Activated naive CD8-positive, alpha-beta T cell treated with anti-CD3 and anti-CD28 coated beads, Interleukin-2, amount 10 ng/mL, durations not matched to agents 7 days and 5 days (primary cell): ENCODE measurements at regions not wholly inside any gene's neighbourhood (a gene's known extent, or its start where the extent isn't known, plus 50 kb on each side); places are given as distances from the start of the nearest gene placed in this dataset.

Experiments used
- ATAC-seq: fragments of 150-1000 bp; cut with Tn5 transposase; one replicate; pipeline ENCODE4 v1.10.0; 2021; ENCODE audit warnings: low read depth, moderate library complexity
- POLR2A ChIA-PET: fragments of 350-600 bp; sonication (Branson Sonifier 250); formaldehyde crosslinking; loops from one replicate; lab custom pipeline; 2021; ENCODE audit warnings: antibody characterized with exemption; lab: Charles Lee
- DNase-seq: peaks from one replicate; pipeline ENCODE4 v3.0.0; 2021
- H3K27ac Mint-ChIP-seq: one replicate; pipeline ENCODE4 v1.8.0; 2022; ENCODE audit warnings: mild to moderate bottlenecking, mixed read lengths
- H3K27me3 Mint-ChIP-seq: one replicate; pipeline ENCODE4 v1.8.0; 2022; ENCODE audit warnings: mild to moderate bottlenecking, moderate library complexity, mixed read lengths
- H3K36me3 Mint-ChIP-seq: one replicate; pipeline ENCODE4 v1.8.0; 2021; ENCODE audit warnings: mild to moderate bottlenecking, mixed read lengths
- H3K4me1 Mint-ChIP-seq: one replicate; pipeline ENCODE4 v1.8.0; 2021; ENCODE audit warnings: mixed read lengths
- H3K4me3 Mint-ChIP-seq: one replicate; pipeline ENCODE4 v1.8.0; 2022; ENCODE audit warnings: mild to moderate bottlenecking, moderate library complexity, mixed read lengths
- H3K9me3 Mint-ChIP-seq: one replicate; pipeline ENCODE4 v1.8.0; 2021; ENCODE audit warnings: mixed read lengths

DNA sequence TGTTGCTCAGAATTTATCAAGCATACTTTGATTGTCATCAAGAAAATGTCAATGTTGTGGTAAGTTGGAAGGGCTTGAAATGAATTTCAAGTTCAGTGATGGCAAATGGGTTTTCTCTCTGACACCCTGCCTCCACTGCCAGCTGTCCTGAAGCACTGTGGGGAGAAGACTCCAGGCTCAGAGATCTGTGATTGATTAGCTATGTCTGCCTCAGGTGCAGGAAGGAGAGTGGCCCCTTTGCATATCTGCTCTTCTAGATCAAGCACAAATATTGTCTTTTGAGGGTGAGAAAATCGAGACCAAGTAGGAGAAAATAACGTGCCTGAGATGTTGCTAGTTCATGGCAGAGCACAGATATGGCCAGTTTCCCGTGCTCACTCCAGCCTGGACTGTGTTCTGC lies 178.8 kb upstream of the GLI2 start:
- H3K4me1 Mint-ChIP-seq, result peaks cover 2% of the 10 kb centered on the region
- POLR2A ChIA-PET, result no interaction called here
- ATAC-seq (no peak), DNase-seq (no peak)
- H3K27ac Mint-ChIP-seq, result no peak overlapping the region
- no peaks in the 10 kb centered on the region for H3K9me3 Mint-ChIP-seq
- no peak overlapping the region for H3K4me3 Mint-ChIP-seq
- H3K27me3 Mint-ChIP-seq, result peaks cover 20% of the 10 kb centered on the region
- no peaks in the 10 kb centered on the region for H3K36me3 Mint-ChIP-seq

DNA sequence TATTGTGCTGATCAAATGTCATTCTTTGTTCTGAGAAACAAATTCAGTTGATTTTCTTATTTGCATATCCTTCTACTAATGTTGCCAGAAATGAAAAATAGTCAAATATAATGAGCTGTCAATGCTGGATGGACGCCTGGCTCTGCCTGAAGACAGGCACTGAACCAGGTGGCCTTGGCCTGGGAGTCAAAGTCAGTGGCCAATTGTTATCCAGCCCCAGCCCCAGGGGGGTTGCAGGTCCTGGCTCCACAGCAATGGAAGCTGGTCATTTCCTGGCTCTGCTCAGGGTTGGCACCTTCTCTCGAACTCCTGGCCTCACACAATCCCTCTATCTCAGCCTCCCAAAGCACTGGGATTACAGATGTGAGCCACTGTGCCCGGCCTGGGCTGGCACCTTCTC lies 176.8 kb upstream of the GLI2 start:
- no peak for DNase-seq
- POLR2A ChIA-PET, result no interaction called here
- no peak overlapping the region for H3K4me3 Mint-ChIP-seq
- H3K4me1 Mint-ChIP-seq, result no peaks in the 10 kb centered on the region
- no peak for ATAC-seq
- peaks cover 9% of the 10 kb centered on the region for H3K27me3 Mint-ChIP-seq
- no peaks in the 10 kb centered on the region for H3K36me3 Mint-ChIP-seq
- H3K27ac Mint-ChIP-seq, result no peak overlapping the region
- no peaks in the 10 kb centered on the region for H3K9me3 Mint-ChIP-seq

DNA sequence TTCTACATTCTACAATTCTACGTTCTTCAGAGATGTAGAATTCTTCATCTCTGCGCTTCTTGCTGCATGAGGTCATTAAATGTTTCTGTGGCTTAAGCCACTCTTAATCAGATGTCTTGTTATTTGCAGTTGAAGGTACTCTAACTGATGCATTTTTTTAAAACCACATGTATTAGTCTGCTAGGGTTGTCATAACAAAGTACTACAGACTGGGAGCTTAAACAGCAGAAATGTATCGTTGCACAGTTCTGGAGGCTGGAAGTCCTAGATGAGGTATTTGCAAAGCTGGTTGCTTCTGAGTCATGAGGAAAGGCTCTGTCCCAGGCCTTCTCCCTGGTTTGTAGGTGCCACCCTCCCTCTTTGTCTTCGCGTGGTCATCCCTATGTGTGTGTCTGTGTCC lies 176.3 kb upstream of the GLI2 start:
- ATAC-seq (no peak), DNase-seq (no peak)
- H3K9me3 Mint-ChIP-seq, result no peaks in the 10 kb centered on the region
- H3K4me1 Mint-ChIP-seq, result no peaks in the 10 kb centered on the region
- no peaks in the 10 kb centered on the region for H3K36me3 Mint-ChIP-seq
- H3K27ac Mint-ChIP-seq, result no peak overlapping the region
- peaks cover 8% of the 10 kb centered on the region for H3K27me3 Mint-ChIP-seq
- H3K4me3 Mint-ChIP-seq, result no peak overlapping the region
- POLR2A ChIA-PET, result no interaction called here

DNA sequence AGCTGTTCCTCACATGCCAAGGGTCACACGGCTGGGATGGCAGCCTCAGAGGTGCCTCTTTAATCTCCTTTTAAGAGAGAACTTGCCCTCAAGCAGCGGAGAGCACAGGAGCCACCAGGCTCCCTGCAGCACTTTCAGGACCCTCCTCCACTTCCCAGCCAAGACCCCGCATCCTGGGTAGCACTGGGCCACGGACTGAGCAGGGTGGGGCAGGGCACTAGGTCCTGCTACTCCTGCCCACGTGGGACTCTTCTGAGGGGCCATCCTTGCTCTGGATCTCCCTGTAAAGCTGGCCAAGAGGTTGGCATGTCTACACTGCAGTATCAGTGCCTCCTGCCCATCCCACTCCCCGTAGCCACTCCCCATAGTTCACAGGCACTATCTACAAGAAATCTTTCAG lies 175.3 kb upstream of the GLI2 start:
- Mint-ChIP-seq H3K9me3 (no peaks in the 10 kb centered on the region), H3K4me3 (no peak overlapping the region), H3K36me3 (no peaks in the 10 kb centered on the region), H3K27me3 (peaks cover 4% of the 10 kb centered on the region), H3K27ac (no peak overlapping the region), H3K4me1 (no peaks in the 10 kb centered on the region)
- no peak for ATAC-seq
- POLR2A ChIA-PET, result no interaction called here
- no peak for DNase-seq

- no peak overlapping the region for H3K27ac Mint-ChIP-seq
Measured at GRCh38 chr2:120561379-120562035, 174.2 kb upstream of the GLI2 start.

DNA sequence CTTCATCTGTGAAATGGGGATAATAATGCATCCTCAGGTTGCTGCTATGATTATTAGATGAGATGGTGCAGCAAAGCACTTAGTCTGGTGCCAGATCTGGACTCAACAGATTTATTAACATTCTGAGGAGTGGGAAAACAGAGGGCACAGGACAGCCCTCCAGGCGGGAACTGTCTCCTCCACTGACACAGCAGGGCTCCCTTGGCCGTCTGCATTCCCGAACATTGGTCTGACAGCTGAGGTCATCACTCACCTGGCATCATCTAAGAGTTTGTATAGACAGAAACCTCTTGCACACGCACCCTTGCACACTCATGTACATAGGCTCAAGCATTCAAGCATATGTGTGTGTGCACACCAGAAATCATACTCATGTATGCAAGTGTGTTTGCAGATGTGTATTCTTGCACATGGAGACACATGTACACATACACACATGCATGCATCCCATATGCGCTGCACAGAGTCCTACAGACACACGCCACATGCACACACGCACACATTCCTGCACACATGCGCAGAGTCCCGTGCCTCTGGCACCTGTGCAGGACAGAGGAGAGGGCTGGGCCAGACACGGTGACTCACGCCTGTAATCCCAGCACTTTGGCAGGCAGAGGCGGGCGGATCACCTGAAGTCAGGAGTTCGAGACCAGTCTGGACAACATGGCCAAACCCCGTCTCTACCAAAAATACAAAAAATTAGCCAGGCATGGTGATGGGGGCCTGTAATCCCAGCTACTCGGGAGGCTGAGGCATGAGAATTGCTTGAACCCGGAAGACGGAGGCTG lies 173.3 kb upstream of the GLI2 start:
- Mint-ChIP-seq H3K4me3 (no peak overlapping the region), H3K27me3 (no peaks in the 10 kb centered on the region), H3K4me1 (no peaks in the 10 kb centered on the region), H3K36me3 (no peaks in the 10 kb centered on the region), H3K27ac (no peak overlapping the region), H3K9me3 (no peaks in the 10 kb centered on the region)
- DNase-seq (no peak), ATAC-seq (no peak)
- POLR2A ChIA-PET, result no interaction called here

More at GRCh38 chr2:120561379-120562035, 174.2 kb upstream of the GLI2 start:
- Mint-ChIP-seq H3K36me3 (no peaks in the 10 kb centered on the region), H3K9me3 (no peaks in the 10 kb centered on the region), H3K27me3 (peaks cover 4% of the 10 kb centered on the region), H3K4me1 (no peaks in the 10 kb centered on the region), H3K4me3 (no peak overlapping the region)
- DNase-seq (no peak), ATAC-seq (no peak)
- POLR2A ChIA-PET, result no interaction called here

- Mint-ChIP-seq H3K4me1 (no peaks in the 10 kb centered on the region), H3K27ac (no peak overlapping the region), H3K4me3 (no peak overlapping the region), H3K27me3 (no peaks in the 10 kb centered on the region), H3K9me3 (no peaks in the 10 kb centered on the region), H3K36me3 (no peaks in the 10 kb centered on the region)
- ATAC-seq (no peak), DNase-seq (no peak)
- POLR2A ChIA-PET, result no interaction called here
Measured at GRCh38 chr2:120563616-120564015, 172.1 kb upstream of the GLI2 start.

DNA sequence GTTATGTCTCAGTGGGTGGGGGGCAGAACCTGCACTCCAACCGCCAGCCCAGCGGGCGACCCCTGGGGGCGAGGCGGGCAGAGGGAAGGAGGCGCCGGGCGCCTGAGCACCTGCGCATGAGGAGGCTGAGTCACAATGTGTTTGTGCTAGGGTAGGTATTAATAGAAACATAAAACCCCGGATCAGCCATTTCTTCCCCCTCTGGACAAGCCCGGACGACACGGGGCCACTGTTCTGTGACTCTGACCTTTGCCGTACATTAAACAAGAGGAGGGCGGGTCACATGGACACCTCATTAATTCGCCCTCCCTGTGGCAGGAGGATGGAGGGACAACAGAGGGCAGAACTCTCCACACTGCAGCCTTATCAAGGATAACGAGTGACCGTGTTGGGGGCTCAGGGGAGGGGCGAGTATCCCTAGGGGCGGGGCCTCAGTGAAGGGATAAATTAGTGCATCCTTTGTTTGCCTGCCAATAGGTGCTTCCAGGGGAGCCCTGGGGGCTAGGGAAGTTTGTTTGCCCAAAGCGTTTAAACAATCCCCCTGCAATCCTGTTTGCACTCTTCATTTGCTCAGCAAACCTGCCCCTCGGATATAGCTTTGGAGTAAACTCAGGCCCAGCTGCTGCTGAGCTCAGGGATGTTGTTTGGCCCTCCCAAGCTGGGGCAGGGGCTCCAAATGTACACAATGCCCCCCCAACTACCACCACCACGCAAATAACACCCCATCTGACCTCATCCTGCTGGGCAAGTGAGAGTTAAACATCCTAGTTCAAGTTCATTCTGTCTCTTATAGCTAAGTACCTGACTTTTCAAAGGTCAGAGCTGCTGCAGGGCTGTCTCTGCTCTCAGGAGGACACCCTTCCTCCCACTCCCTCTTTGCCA lies 171.2 kb upstream of the GLI2 start:
- Mint-ChIP-seq H3K27ac (no peak overlapping the region), H3K9me3 (no peaks in the 10 kb centered on the region), H3K4me3 (no peak overlapping the region), H3K36me3 (no peaks in the 10 kb centered on the region), H3K4me1 (no peaks in the 10 kb centered on the region), H3K27me3 (no peaks in the 10 kb centered on the region)
- POLR2A ChIA-PET, result no interaction called here
- ATAC-seq (no peak), DNase-seq (no peak)

DNA sequence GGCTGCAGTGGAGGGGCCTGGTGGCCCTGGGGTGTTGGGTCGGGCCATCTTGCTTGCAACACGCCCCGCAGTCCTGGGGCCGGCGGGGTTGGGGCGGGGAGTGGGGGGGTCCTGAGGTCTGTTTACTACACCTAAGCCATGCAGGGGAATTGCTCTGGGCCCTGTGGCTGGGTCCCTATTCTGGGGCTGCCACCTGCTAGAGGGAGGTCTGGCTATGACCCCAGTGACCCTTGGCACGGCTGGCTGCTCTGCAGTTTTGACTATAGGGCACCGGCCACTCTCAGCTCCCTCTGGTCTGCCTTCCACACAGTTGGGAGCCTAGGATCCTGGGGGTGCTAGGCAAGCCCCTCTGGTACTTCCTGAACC lies 170.6 kb upstream of the GLI2 start:
- H3K4me3 Mint-ChIP-seq, result no peak overlapping the region
- DNase-seq (no peak), ATAC-seq (no peak)
- H3K27me3 Mint-ChIP-seq, result no peaks in the 10 kb centered on the region
- H3K9me3 Mint-ChIP-seq, result no peaks in the 10 kb centered on the region
- POLR2A ChIA-PET, result no interaction called here
- no peaks in the 10 kb centered on the region for H3K36me3 Mint-ChIP-seq
- H3K27ac Mint-ChIP-seq, result no peak overlapping the region
- no peaks in the 10 kb centered on the region for H3K4me1 Mint-ChIP-seq

DNA sequence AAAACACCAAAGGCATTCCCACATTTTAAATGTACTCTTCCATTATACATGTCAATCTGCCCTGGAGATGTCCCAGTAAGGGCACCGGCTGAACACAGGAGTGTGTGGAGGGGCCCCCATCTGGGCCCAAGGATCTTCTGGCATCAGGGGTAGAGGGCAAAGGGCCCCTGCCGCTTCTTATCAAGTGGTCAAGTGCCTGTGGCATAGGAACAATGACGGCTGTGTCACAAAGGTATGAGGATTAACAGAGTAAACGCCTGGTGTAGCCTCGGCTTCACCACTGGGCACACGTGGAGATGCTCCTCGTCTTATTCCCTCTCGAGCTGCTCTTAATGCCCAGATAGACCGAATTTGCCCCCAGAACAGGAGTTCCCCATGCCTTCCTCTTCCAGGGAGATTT lies 169.7 kb upstream of the GLI2 start:
- no peaks in the 10 kb centered on the region for H3K27me3 Mint-ChIP-seq
- POLR2A ChIA-PET, result no interaction called here

GRCh38 chr2:120566331-120567035 lies 169.2 kb upstream of the GLI2 start:
- H3K27me3 Mint-ChIP-seq, result no peaks in the 10 kb centered on the region
- H3K9me3 Mint-ChIP-seq, result no peaks in the 10 kb centered on the region
- POLR2A ChIA-PET, result no interaction called here
- ATAC-seq (no peak), DNase-seq (no peak)
- no peak overlapping the region for H3K4me3 Mint-ChIP-seq
- no peak overlapping the region for H3K27ac Mint-ChIP-seq
- no peaks in the 10 kb centered on the region for H3K4me1 Mint-ChIP-seq
- H3K36me3 Mint-ChIP-seq, result no peaks in the 10 kb centered on the region

More for the DNA sequence above, 169.7 kb upstream of the GLI2 start:
- DNase-seq (no peak), ATAC-seq (no peak)
- Mint-ChIP-seq H3K36me3 (no peaks in the 10 kb centered on the region), H3K27ac (no peak overlapping the region), H3K4me1 (no peaks in the 10 kb centered on the region), H3K9me3 (no peaks in the 10 kb centered on the region), H3K4me3 (no peak overlapping the region)

DNA sequence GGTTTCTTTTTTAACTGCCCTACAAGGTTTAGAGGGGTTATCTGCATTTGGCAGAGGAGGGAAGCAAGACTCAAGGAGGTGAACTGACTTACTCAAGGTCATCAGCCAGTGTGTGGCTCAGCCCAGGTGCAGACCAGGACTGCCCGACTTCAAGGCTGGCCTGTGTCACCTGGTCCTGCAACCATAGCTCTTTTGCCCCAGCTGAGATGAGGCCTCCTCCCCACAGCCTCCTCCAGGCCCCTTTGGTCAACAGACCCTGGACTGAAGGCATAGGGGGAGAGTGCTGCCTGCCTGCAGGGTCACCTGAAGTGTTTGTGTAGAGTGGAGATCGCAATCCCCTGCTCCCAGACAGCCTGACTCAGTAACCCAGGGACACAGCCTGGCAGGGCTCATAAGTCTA lies 168.5 kb upstream of the GLI2 start:
- ATAC-seq (no peak), DNase-seq (no peak)
- POLR2A ChIA-PET, result no interaction called here
- Mint-ChIP-seq H3K27ac (no peak overlapping the region), H3K4me1 (no peaks in the 10 kb centered on the region), H3K36me3 (no peaks in the 10 kb centered on the region), H3K27me3 (no peaks in the 10 kb centered on the region), H3K9me3 (no peaks in the 10 kb centered on the region), H3K4me3 (no peak overlapping the region)
